Mesenteric fat pad (tissue), 1 donor: ENCODE measurements at regions not wholly inside any gene's neighbourhood (a gene's known extent, or its start where the extent isn't known, plus 50 kb on each side); places are given as distances from the start of the nearest gene placed in this dataset.
"Not testable (repeated sequence)": the region's sequence is repeated elsewhere in the genome, so short reads cannot be mapped to it uniquely, and the experiment has no call there.

Experiments used
- DNase-seq: peaks from one replicate; pipeline ENCODE4 v3.0.0-alpha.2; 2020; ENCODE audit warnings: low spot score
- donor health status: DM: yes; HTN: yes; CAD: no.

GRCh38 chr17:20733923-20734322 is 154.4 kb downstream of the CDRT15L2 start:
- DNase-seq, result no peak

- no peak for DNase-seq
These were observed 156.3 kb downstream of the CDRT15L2 start for GRCh38 chr17:20735796-20736195.

GRCh38 chr17:20737636-20738035 is 158.1 kb downstream of the CDRT15L2 start:
- DNase-seq, result not testable (repeated sequence)

- no peak for DNase-seq
These were observed 191.6 kb downstream of the CDRT15L2 start for GRCh38 chr17:20771104-20771503.

GRCh38 chr17:20774472-20775135 is 195.1 kb downstream of the CDRT15L2 start:
- no peak for DNase-seq

GRCh38 chr17:20775331-20775730 is 195.8 kb downstream of the CDRT15L2 start:
- no peak for DNase-seq

GRCh38 chr17:20779521-20779920 is 200.0 kb downstream of the CDRT15L2 start:
- DNase-seq, result no peak

GRCh38 chr17:20781260-20781659 is 201.7 kb downstream of the CDRT15L2 start:
- DNase-seq, result no peak

GRCh38 chr17:20781869-20782268 is 202.3 kb downstream of the CDRT15L2 start:
- not testable (repeated sequence) for DNase-seq

- DNase-seq, result no peak
These were observed 203.6 kb downstream of the CDRT15L2 start for GRCh38 chr17:20783091-20783490.

GRCh38 chr17:20784100-20784665 is 204.7 kb downstream of the CDRT15L2 start:
- DNase-seq, result no peak

- DNase-seq, result no peak
These were observed 207.8 kb downstream of the CDRT15L2 start for GRCh38 chr17:20787281-20787680.

- no peak for DNase-seq
These were observed 212.1 kb downstream of the CDRT15L2 start for GRCh38 chr17:20791626-20792025.

- not testable (repeated sequence) for DNase-seq
These were observed 215.0 kb downstream of the CDRT15L2 start for GRCh38 chr17:20794532-20794931.

GRCh38 chr17:20797292-20797691 is 217.8 kb downstream of the CDRT15L2 start:
- no peak for DNase-seq

- no peak for DNase-seq
These were observed 220.6 kb downstream of the CDRT15L2 start for GRCh38 chr17:20800146-20800545.

- DNase-seq, result no peak
These were observed 226.2 kb downstream of the CDRT15L2 start for GRCh38 chr17:20805751-20806150.

GRCh38 chr17:20807566-20807965 is 228.0 kb downstream of the CDRT15L2 start:
- DNase-seq, result not testable (repeated sequence)

GRCh38 chr17:20815410-20815809 is 227.4 kb downstream of the USP22 start:
- DNase-seq, result not testable (repeated sequence)

- no peak for DNase-seq
These were observed 218.9 kb downstream of the USP22 start for GRCh38 chr17:20823905-20824304.

GRCh38 chr17:20825539-20825938 is 217.3 kb downstream of the USP22 start:
- DNase-seq, result no peak

GRCh38 chr17:20840453-20840852 is 202.4 kb downstream of the USP22 start:
- DNase-seq, result not testable (repeated sequence)
